ENCODE measurements at regions not wholly inside any gene's neighbourhood (a gene's known extent, or its start where the extent isn't known, plus 50 kb on each side); places are given as distances from the start of the nearest gene placed in this dataset.
"Not testable (repeated sequence)": the region's sequence is repeated elsewhere in the genome, so short reads cannot be mapped to it uniquely, and the experiment has no call there.

DNA sequence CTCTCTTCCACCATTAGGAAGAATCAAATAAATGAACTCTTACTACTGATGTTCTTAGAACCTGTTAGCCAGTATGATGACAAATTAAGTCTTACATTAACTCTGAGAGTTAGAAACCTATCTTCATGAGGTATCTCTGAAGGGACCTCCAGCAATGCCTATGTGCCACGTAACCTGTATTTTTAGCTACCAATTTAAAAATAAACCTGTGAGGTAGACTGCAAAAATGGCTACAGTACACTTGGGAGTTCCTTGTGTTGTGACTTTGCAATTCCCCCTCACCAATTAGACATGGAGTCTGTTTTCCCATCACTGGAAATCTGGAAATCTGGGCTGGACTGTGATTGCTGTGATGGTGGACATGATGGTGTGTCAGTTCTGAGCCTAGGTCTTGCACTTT, 143.7 kb upstream of the MPHOSPH6 start:
- H3K9me3 Mint-ChIP-seq: peaks cover 2% of the 10 kb centered on the region
- DNase-seq (no peak), ATAC-seq (ENCODE audit: low read depth) (no peak)
- peaks cover 2% of the 10 kb centered on the region for H3K4me1 Mint-ChIP-seq
- POLR2A ChIA-PET: no interaction called here
- no peaks in the 10 kb centered on the region for H3K36me3 Mint-ChIP-seq
- no peaks in the 10 kb centered on the region for H3K27me3 Mint-ChIP-seq
- H3K27ac Mint-ChIP-seq: no peak overlapping the region
- H3K4me3 Mint-ChIP-seq: no peak overlapping the region

DNA sequence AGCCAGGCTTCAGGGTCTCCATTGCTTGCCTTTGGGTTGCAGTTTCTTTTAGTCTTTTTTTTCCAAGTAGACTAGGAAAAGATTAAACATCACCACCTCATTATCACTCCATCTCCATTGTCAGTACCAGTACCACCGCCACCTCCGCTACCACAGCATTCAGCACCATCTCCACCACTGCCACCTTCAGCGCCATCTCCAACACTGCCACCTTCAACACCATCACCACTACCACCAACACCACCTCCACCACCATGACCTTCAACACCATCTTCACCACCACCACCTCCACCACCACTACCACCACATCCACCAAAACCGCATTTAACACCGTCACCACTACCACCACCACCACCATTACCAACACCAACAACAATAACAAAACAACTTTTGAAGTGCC, 141.5 kb upstream of the MPHOSPH6 start:
- DNase-seq (no peak), ATAC-seq (ENCODE audit: low read depth) (no peak)
- no peaks in the 10 kb centered on the region for H3K36me3 Mint-ChIP-seq
- H3K4me1 Mint-ChIP-seq: peaks cover 2% of the 10 kb centered on the region
- POLR2A ChIA-PET: no interaction called here
- peak overlapping the region; percentile 28 for H3K27ac Mint-ChIP-seq
- no peaks in the 10 kb centered on the region for H3K27me3 Mint-ChIP-seq
- H3K4me3 Mint-ChIP-seq: no peak overlapping the region
- H3K9me3 Mint-ChIP-seq: peaks cover 2% of the 10 kb centered on the region

DNA sequence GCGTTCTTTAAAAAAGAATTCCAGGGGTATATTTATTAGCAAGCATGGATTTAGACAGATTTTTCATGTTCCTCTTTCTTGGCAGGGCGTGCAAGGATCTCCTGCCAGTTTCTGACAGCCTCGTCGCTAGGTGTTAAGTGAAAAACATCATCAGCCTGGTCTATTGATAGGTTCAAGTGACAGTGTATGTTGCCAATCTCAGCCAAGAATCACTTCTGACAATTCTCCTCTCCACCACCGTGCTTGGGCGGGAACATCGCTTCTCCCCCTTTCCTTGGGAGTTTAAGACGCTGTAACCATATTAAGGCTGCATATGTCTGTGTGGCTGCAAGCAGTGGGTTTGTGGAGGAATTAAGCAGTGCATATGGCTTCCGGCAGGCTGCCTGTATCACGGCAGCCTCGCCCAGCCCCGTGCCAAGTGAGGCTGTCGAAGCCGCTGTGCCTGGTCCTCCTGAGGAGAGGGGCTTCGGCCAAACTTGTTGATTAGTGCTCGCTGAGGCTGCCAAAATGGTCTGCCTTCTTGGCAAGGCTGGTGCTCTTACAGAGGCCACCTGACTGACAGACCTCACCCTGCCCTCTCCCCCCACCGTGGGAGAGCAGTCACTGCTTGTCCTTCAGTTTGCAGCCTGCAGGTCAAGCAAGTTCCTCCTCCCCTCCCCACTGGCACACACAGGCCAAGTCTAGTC, 132.2 kb upstream of the MPHOSPH6 start:
- Mint-ChIP-seq H3K36me3 (no peaks in the 10 kb centered on the region), H3K27ac (no peak overlapping the region), H3K27me3 (no peaks in the 10 kb centered on the region), H3K4me3 (no peak overlapping the region), H3K4me1 (no peaks in the 10 kb centered on the region), H3K9me3 (no peaks in the 10 kb centered on the region)
- ATAC-seq (ENCODE audit: low read depth) (no peak), DNase-seq (no peak)
- POLR2A ChIA-PET: no interaction called here

DNA sequence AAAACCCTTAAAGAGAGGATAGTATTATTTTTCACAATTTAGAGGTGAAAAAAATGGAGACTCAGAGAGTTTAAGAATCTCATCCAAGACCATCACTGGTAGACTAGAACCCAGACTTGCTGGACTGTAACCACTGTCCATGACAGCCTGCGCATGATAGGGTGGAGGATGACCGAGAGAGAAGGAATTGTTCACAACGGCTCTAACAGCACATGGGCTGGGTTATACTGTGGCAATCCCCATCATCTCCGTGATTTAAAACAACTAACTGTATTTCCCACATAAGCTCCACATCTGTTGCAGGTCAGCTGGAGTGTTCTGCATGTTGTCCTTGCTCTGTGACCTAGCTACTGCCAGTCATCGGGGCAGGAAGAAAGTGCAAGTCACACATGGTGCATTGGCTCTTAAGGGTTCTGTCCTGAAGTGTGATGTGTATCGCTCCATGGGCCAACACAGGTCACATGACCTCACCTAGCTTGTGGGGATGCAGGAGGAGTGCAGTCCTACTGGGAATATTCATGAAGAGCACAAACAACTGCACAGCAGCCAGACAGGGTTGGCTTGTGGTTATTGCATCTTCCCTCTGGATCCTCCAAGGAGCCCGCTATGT, 131.2 kb upstream of the MPHOSPH6 start:
- no peaks in the 10 kb centered on the region for H3K9me3 Mint-ChIP-seq
- H3K27me3 Mint-ChIP-seq: no peaks in the 10 kb centered on the region
- ATAC-seq (ENCODE audit: low read depth): peak; percentile 35
- POLR2A ChIA-PET: no interaction called here
- no peak for DNase-seq
- H3K36me3 Mint-ChIP-seq: no peaks in the 10 kb centered on the region
- no peak overlapping the region for H3K4me3 Mint-ChIP-seq
- no peaks in the 10 kb centered on the region for H3K4me1 Mint-ChIP-seq
- no peak overlapping the region for H3K27ac Mint-ChIP-seq

DNA sequence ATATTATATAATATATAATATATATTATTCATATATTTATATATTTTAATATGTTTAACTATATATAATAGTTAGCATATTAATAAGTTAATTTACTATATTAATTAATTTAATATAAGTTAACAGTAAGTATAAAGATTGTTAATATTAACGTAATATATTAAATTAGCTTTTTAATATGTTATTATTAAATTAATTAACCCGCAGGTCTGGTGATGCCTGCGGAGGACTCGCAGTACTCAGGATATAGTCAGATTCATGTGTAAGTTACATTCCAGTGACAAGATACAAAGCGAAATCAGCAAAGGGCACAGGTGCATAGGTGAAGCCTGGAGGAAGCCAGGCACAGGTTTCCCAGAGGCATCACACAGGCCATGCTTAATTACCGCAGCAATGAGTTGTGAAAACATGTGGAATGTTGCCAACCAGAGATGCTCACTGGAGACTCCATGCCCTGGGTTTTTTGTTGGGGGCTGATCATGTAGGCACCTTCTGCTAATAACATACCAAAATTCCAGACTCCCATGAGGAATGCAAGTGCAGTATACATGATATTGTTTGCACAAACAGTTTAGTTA, 130.4 kb upstream of the MPHOSPH6 start:
- no peaks in the 10 kb centered on the region for H3K36me3 Mint-ChIP-seq
- ATAC-seq (ENCODE audit: low read depth) (peak; percentile 19), DNase-seq (no peak)
- no peak overlapping the region for H3K4me3 Mint-ChIP-seq
- H3K9me3 Mint-ChIP-seq: no peaks in the 10 kb centered on the region
- POLR2A ChIA-PET: no interaction called here
- H3K4me1 Mint-ChIP-seq: no peaks in the 10 kb centered on the region
- H3K27ac Mint-ChIP-seq: no peak overlapping the region
- no peaks in the 10 kb centered on the region for H3K27me3 Mint-ChIP-seq

DNA sequence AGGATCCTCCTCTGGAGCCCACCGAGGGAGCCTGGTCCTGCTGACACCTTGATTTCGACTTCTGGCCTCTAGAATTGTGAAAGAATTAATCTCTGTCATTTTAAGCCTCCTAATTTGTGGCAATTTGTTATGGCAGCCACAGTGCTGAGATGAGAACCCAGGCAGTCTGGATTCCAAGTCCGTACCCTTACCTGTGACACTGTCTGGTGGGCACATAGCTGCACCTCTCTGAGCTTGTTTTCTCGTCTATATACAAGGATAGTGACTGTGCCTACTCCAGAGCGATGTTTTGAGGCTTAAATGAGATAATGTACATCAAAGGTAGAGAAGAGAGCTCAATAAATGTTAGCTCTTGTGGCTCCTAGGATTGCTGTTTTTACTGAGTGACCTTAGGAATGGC, 128.4 kb upstream of the MPHOSPH6 start:
- DNase-seq (no peak), ATAC-seq (ENCODE audit: low read depth) (peak; percentile 40)
- Mint-ChIP-seq H3K9me3 (no peaks in the 10 kb centered on the region), H3K27ac (no peak overlapping the region), H3K4me1 (no peaks in the 10 kb centered on the region), H3K27me3 (no peaks in the 10 kb centered on the region), H3K36me3 (no peaks in the 10 kb centered on the region), H3K4me3 (no peak overlapping the region)
- POLR2A ChIA-PET: no interaction called here

DNA sequence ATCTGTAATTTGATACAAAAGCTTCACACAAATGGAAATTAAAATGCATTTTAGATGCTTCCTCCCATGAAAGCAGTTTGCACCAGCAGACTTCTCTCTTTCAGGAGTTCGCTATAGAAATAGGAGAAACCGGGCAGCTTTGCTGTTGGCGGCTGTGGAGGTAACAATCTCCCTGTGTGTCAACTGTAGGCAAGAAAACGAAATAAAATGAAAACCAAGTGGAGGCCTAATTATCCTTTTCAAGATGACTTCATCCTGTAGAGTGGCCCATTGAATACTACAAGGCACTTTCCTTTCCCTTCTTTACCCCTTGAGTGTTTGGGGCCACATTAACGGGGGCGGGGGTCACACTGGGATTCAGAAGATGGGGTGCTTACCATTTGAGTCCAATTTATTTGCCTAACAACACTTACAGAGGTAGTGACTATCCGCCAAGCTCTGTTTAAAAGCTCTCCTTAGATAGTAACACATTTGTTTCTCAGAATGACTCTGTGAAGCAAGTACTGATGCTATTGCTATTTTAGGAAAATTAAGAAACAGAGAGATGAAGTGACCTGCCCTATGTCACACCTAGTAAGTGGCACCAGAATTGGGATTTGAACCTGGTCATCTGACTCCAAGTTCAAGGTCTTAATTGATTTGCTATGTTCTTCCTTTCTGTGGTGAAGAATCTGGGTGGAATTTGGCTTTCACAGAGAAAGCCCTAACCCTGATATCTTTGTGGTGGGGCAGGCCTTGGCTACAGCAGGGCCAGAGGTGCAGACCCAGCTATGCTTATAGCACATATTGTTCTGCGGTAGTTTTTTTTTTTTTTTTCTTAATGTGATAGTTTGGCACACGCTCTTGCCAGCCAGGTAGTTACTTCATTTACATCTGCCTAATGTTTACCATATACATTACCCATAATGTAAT, 125.5 kb upstream of the MPHOSPH6 start:
- Mint-ChIP-seq H3K27me3 (no peaks in the 10 kb centered on the region), H3K9me3 (no peaks in the 10 kb centered on the region), H3K27ac (no peak overlapping the region), H3K4me1 (no peaks in the 10 kb centered on the region), H3K36me3 (no peaks in the 10 kb centered on the region), H3K4me3 (no peak overlapping the region)
- DNase-seq (no peak), ATAC-seq (ENCODE audit: low read depth) (no peak)
- POLR2A ChIA-PET: no interaction called here

DNA sequence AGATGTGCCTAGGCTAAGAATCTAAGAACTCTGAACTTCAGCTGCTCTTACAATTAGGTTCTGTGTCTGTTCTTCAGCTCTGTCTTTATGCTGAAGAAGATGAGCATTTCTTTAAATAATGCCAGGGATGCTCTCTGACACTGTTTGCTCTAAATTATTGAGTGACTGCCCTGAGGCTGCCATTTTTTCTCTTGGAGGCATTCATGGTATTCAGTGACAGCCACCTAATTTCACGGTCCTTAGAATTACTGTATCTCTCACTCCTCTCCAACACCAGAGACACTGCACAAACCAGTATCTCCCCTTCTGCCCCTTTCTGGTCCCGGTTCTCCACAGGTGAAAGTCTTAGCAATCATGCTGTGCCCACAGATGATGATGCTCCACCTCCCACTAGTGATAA, 123.6 kb upstream of the MPHOSPH6 start:
- no peak overlapping the region for H3K4me3 Mint-ChIP-seq
- H3K36me3 Mint-ChIP-seq: no peaks in the 10 kb centered on the region
- no peak overlapping the region for H3K27ac Mint-ChIP-seq
- POLR2A ChIA-PET: no interaction called here
- DNase-seq (no peak), ATAC-seq (ENCODE audit: low read depth) (no peak)
- H3K9me3 Mint-ChIP-seq: no peaks in the 10 kb centered on the region
- no peaks in the 10 kb centered on the region for H3K4me1 Mint-ChIP-seq
- peaks cover 2% of the 10 kb centered on the region for H3K27me3 Mint-ChIP-seq

DNA sequence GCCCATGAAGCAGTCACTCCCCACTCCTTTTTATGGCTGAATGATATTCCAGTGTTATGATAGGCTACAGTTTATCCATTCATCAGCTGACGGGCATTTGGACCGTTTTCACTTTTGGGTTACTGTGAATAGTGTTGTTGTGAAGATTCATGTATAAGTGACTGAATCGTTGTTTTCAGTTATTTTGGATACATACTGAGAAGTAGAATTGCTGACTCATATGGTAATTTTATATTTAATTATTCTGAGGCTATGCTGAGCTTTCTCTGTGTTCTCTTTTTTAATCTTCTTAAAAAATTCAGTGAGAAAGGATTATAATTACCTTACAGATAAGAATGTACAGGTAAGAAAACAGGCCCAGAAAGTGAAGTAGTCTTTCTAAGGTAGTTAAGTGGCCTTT, 117.9 kb upstream of the MPHOSPH6 start:
- POLR2A ChIA-PET: no interaction called here
- Mint-ChIP-seq H3K36me3 (no peaks in the 10 kb centered on the region), H3K4me1 (no peaks in the 10 kb centered on the region), H3K27me3 (peaks cover 2% of the 10 kb centered on the region), H3K9me3 (no peaks in the 10 kb centered on the region), H3K4me3 (no peak overlapping the region), H3K27ac (no peak overlapping the region)
- DNase-seq: no peak
- ATAC-seq (ENCODE audit: low read depth): no peak

DNA sequence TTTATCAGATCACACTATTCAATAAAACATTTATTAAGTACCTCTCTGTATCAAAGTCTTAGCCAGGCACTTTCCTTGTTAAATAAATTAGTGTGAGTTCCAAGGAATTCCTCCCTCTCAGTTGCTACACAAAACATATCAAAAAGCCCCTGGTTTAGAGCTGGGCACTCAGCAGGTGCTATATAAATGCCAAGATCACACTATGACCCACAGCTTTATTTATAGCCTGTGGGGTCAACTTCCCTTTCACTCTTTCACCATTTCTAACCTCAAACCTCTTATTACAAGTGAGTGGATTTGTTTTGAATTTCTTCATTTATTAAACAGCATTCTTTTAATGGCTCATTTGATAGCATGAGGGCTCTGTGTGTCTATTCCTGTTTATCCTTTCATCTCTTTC, 112.6 kb upstream of the MPHOSPH6 start:
- DNase-seq (no peak), ATAC-seq (ENCODE audit: low read depth) (no peak)
- Mint-ChIP-seq H3K9me3 (no peaks in the 10 kb centered on the region), H3K36me3 (no peaks in the 10 kb centered on the region), H3K4me1 (no peaks in the 10 kb centered on the region), H3K4me3 (no peak overlapping the region), H3K27me3 (no peaks in the 10 kb centered on the region), H3K27ac (no peak overlapping the region)
- POLR2A ChIA-PET: no interaction called here

DNA sequence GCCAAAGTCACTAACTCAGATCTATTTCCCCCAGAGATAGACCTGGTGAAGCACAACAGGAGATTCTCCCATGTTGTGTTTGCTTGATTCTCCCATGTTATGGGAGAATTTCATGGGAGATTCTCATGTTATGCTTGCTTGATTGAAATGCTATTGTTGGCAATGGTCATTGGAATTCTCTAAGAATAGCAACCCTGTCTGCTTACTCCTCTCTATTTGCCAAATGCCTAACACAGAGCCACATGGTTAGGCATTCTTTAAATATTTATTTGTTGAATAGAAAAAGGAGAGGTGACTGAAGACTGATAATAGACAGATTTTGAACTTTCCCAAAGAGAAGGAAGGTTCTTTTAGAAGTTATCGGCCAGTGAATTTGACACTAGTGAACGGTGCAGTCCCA, 111.5 kb upstream of the MPHOSPH6 start:
- Mint-ChIP-seq H3K4me3 (no peak overlapping the region), H3K27me3 (peaks cover 2% of the 10 kb centered on the region), H3K4me1 (no peaks in the 10 kb centered on the region), H3K27ac (no peak overlapping the region), H3K9me3 (no peaks in the 10 kb centered on the region), H3K36me3 (no peaks in the 10 kb centered on the region)
- POLR2A ChIA-PET: no interaction called here
- no peak for DNase-seq
- ATAC-seq (ENCODE audit: low read depth): no peak

DNA sequence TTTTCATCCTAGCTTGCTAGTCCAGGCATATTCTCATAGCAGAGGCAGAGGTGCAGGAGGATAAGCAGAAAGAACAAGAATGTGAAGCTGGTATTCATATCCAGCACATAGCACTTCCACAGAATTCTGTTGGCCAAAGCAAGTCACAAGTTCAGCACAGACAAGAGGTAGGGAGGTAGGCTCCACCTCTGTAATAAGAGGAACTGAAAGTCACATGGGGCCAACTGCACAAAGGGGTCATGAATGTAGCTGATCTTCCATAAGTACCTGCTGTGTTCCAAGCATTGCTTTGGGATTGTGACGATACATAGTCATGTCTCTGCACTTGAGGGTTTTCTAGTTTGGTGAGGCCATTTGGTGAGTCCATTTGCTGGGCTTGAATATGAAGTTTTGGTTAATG, 110.8 kb upstream of the MPHOSPH6 start:
- Mint-ChIP-seq H3K27ac (no peak overlapping the region), H3K4me3 (no peak overlapping the region), H3K4me1 (no peaks in the 10 kb centered on the region), H3K27me3 (peaks cover 2% of the 10 kb centered on the region), H3K9me3 (no peaks in the 10 kb centered on the region), H3K36me3 (no peaks in the 10 kb centered on the region)
- POLR2A ChIA-PET: no interaction called here
- ATAC-seq (ENCODE audit: low read depth) (no peak), DNase-seq (no peak)

DNA sequence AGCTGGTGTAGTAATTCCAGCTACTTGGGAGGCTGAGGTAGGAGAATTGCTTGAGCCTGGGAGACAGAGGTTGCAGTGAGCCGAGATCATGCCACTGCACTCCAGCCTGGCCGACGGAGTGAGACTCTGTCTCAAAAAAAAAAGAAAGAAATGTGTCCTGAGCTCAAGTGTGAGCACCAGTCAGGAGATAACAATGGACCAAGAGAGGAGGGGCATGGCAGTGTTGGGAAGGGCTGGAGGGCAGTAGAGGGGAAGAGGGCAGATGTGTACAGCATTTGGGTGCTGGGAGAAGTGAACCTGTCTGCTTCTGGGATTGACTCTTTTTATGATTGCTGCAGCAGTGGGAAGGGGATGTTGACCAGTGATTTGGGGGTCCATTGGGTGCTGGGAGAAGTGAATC, 105.3 kb upstream of the MPHOSPH6 start:
- H3K27me3 Mint-ChIP-seq: not testable (repeated sequence)

DNA sequence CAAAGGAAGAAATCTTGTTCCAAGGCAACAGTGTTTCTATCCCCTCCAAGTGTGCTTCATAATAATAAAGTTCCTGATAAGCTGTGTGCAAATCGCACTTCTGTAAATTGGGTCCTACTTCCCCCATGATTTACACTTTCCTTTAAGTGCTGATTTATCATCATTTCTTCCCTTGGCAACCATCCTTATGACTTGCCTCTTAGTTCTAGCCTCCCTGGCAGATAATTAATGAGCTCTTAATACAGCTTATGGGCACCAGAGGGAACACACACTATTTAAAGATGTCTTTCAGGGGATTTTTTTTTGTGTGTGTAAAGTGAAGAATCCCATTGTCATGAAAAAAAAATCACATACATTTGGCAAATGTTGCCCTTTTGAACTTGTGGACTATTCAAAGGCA, 101.6 kb upstream of the MPHOSPH6 start:
- Mint-ChIP-seq H3K27ac (no peak overlapping the region), H3K36me3 (no peaks in the 10 kb centered on the region), H3K9me3 (no peaks in the 10 kb centered on the region), H3K27me3 (peaks cover 6% of the 10 kb centered on the region), H3K4me1 (no peaks in the 10 kb centered on the region), H3K4me3 (no peak overlapping the region)
- no peak for ATAC-seq (ENCODE audit: low read depth)
- POLR2A ChIA-PET: no interaction called here
- no peak for DNase-seq

More for the DNA sequence above, 105.3 kb upstream of the MPHOSPH6 start:
- H3K9me3 Mint-ChIP-seq; H3K27ac Mint-ChIP-seq; H3K4me3 Mint-ChIP-seq; DNase-seq; POLR2A ChIA-PET; H3K4me1 Mint-ChIP-seq; H3K36me3 Mint-ChIP-seq; ATAC-seq (ENCODE audit: low read depth): not testable (repeated sequence)

All from activated naive CD8-positive, alpha-beta T cell treated with anti-CD3 and anti-CD28 coated beads, Interleukin-2, amount 10 ng/mL, durations not matched to agents 7 days and 5 days (primary cell).